ENCODE measurements at regions not wholly inside any gene's neighbourhood (a gene's known extent, or its start where the extent isn't known, plus 50 kb on each side); places are given as distances from the start of the nearest gene placed in this dataset.

DNA sequence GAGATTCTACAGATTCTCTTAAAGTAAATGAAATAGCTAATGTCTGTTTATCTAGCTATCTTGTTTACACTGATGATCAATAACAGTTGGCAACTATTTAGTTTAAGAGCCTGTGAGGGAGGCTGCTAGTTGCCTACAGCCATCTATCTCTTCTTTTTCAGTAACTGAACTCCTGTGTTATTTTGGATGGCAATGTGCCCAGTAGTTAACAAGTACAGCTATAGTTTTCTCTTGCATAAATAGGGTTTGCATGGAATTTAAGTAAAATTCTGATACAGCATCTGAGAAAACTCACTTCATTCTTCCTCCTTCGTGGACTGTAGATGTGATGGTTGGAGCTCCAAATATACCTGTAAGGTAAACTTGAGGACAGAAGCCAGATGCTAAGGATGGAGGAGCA lies 219.5 kb upstream of the POT1 start:
- no peak for TF ChIP-seq CTCF (IDR thresholded peaks at IDR 0.05; ENCODE audit: poor library complexity)
- TF ChIP-seq EZH2phosphoT487 (IDR thresholded peaks at IDR 0.05; ENCODE audit: low read depth, severe bottlenecking, unreplicated experiment), result no peak

All from hepatocyte (in vitro differentiated cells).